ENCODE measurements at regions not wholly inside any gene's neighbourhood (a gene's known extent, or its start where the extent isn't known, plus 50 kb on each side); places are given as distances from the start of the nearest gene placed in this dataset.

DNA sequence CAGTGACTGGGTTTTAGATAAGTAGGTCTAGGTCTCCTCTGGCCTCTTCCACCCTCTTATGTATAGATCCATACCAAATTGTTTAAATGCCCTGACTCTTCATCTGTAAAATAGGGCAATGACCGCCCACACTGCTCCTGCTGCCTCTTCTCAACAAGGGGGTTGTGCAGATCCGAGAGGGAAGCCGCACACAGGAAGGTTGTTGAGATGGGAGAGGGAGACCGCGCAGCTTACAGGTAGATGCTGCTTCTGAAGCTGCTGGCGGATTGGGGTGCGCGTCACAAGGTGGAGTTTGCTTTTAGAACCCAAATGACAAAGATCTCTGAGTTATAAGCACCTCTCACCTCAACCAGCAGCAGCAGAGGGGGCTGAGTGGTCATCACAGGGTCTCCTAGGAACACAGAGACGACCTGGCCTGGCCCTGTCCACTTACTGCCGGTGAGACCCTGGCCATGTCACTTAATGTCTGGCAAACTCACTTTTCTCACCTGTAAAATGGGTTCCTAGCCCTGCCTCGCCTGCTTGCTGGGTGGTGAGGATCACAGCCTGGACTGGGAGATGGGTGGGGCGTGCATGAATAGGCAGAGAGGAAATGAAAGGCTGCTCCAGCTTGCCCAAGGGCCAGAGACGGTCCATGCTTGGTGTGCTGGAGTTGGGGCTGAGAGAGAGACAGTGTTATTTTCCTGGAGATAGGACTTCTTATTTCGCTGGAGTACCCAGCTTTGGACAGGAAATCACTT lies 251.3 kb downstream of the EIPR1 start:
- TF ChIP-seq, protein P1, sequence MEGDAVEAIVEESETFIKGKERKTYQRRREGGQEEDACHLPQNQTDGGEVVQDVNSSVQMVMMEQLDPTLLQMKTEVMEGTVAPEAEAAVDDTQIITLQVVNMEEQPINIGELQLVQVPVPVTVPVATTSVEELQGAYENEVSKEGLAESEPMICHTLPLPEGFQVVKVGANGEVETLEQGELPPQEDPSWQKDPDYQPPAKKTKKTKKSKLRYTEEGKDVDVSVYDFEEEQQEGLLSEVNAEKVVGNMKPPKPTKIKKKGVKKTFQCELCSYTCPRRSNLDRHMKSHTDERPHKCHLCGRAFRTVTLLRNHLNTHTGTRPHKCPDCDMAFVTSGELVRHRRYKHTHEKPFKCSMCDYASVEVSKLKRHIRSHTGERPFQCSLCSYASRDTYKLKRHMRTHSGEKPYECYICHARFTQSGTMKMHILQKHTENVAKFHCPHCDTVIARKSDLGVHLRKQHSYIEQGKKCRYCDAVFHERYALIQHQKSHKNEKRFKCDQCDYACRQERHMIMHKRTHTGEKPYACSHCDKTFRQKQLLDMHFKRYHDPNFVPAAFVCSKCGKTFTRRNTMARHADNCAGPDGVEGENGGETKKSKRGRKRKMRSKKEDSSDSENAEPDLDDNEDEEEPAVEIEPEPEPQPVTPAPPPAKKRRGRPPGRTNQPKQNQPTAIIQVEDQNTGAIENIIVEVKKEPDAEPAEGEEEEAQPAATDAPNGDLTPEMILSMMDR (conservative IDR thresholded peaks at IDR 0.05; ENCODE audit: low read length): no peak
- H3K4me3 ChIP-seq (ENCODE audit: low read length): no peak overlapping the region
- no peak for DNase-seq (ENCODE audit: low read depth)

DNA sequence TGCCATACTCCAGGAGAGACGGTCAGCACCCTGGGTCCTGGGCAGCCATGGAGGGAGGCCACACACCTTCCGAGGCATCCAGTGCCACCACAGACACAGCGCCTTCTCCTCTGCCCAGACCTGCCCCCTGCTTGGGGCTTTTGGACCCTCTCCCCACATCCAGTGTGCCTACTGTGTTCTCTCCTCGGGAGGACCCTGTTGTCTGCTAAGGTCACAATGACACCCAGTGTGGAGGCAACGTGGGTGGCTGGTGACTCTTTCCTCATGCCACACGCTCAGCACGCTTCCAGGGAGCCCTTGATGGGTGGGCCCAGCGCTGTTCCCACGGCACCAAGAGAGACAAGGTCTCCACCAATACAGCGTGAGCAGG lies 251.9 kb downstream of the EIPR1 start:
- TF ChIP-seq, protein P1 (conservative IDR thresholded peaks at IDR 0.05; ENCODE audit: low read length): no peak
- no peak for DNase-seq (ENCODE audit: low read depth)
- H3K4me3 ChIP-seq (ENCODE audit: low read length): no peak overlapping the region

GRCh38 chr2:3125001-3125760 lies 252.4 kb downstream of the EIPR1 start:
- TF ChIP-seq, protein P1 (conservative IDR thresholded peaks at IDR 0.05; ENCODE audit: low read length): no peak
- no peak overlapping the region for H3K4me3 ChIP-seq (ENCODE audit: low read length)
- no peak for DNase-seq (ENCODE audit: low read depth)

GRCh38 chr2:3122525-3122924 lies 255.1 kb downstream of the EIPR1 start:
- TF ChIP-seq, protein P1 (conservative IDR thresholded peaks at IDR 0.05; ENCODE audit: low read length): no peak
- no peak for DNase-seq (ENCODE audit: low read depth)
- H3K4me3 ChIP-seq (ENCODE audit: low read length): no peak overlapping the region

DNA sequence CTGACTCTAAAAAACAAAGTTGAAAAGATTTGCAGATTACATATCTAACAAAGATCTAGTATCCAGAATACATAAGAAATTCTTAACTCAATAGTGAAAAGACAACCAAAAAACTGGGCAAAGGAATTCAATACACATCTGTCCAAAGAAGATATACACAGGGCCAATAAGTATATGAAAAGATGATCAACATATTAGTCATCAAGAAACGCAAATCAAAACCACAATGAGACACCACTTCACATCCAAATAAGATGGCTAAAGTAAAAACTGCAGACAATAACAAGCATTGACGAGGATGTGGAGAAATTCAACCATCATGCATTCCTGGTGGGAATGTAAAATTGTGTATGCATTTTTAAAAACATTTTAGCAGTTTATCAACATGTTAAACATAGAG lies 256.0 kb downstream of the EIPR1 start:
- H3K4me3 ChIP-seq (ENCODE audit: low read length): no peak overlapping the region
- no peak for DNase-seq (ENCODE audit: low read depth)
- TF ChIP-seq, protein P1 (conservative IDR thresholded peaks at IDR 0.05; ENCODE audit: low read length): no peak

GRCh38 chr2:3117650-3118216 lies 259.9 kb downstream of the EIPR1 start:
- H3K4me3 ChIP-seq (ENCODE audit: low read length): no peak overlapping the region
- TF ChIP-seq, protein P1 (conservative IDR thresholded peaks at IDR 0.05; ENCODE audit: low read length): no peak
- DNase-seq (ENCODE audit: low read depth): no peak

All from AG10803 (cell line).